Prostate gland (tissue), 2 donors: ENCODE measurements at regions not wholly inside any gene's neighbourhood (a gene's known extent, or its start where the extent isn't known, plus 50 kb on each side); places are given as distances from the start of the nearest gene placed in this dataset.
A peak's percentile ranks its signal among the peaks of the same experiment; 100 is the strongest.

Experiments used
- DNase-seq: peaks from one replicate; pipeline ENCODE4 v3.0.0-alpha.2; 2019; ENCODE audit warnings: low spot score
- H3K27ac ChIP-seq, 2 donors: fragments of 200-600 bp; sonication (generic); 2 replicates each; pipeline ENCODE4 v1.5.1; 2017 to 2019
- H3K27me3 ChIP-seq: fragments of 200-600 bp; sonication (generic); replicated peaks from 2 replicates; pipeline ENCODE4 v1.5.1; 2019; ENCODE audit not compliant: insufficient read depth
- H3K36me3 ChIP-seq, 2 donors: fragments of 200-600 bp; sonication (generic); 1 replicate in 1 of 2; 2 replicates in 1 of 2; pipeline versions ENCODE4 v1.5.1 to v1.8.1; 2017 to 2019
- H3K4me1 ChIP-seq: fragments of 200-600 bp; sonication (generic); replicated peaks from 2 replicates; pipeline ENCODE4 v1.5.1; 2019
- H3K4me3 ChIP-seq, 2 donors: fragments of 200-600 bp; sonication (generic); 2 replicates each; pipeline ENCODE4 v1.5.1; 2017 to 2019
- H3K9me3 ChIP-seq: fragments of 200-600 bp; sonication (generic); 2 replicates; pipeline ENCODE4 v1.5.1; 2017
- POLR2A ChIP-seq: fragments of 450-650 bp; IDR thresholded peaks from one replicate; pipeline ENCODE4 v1.6.1; 2016; ENCODE audit warnings: antibody characterized with exemption, mild to moderate bottlenecking
- POLR2AphosphoS5 ChIP-seq: sonication (generic); formaldehyde crosslinking; IDR thresholded peaks from one replicate; pipeline ENCODE4 v1.6.1; 2017; ENCODE audit warnings: antibody characterized with exemption
- WGBS: methylation state at CpG from one replicate; pipeline ENCODE4 v1.1.5; 2018; 5-methylcytosine and 5-hydroxymethylcytosine counted together
- intact Hi-C: fragments of 100-400 bp; cut with DNase I; formaldehyde crosslinking; loops from one replicate; pipeline ENCODE4 v1.14.2; 2022
- TF ChIP-seq, protein P1 (sequence below), 4 experiments: fragments of 200-600 bp in 2 of 4; fragments of 450-650 bp in 2 of 4; sonication (generic) in 2 of 4; IDR thresholded peaks; 1 replicate in 3 of 4; 2 replicates in 1 of 4; pipeline ENCODE4 v1.5.1; 2016 to 2019; ENCODE audit warnings: antibody characterized with exemption in 4 of 4, mild to moderate bottlenecking in 2 of 4, moderate library complexity in 2 of 4

GRCh38 chr2:149719695-149720094, 132.1 kb upstream of the MMADHC start:
- no peaks in the 10 kb centered on the region for H3K9me3 ChIP-seq
- H3K27me3 ChIP-seq, result no peaks in the 10 kb centered on the region
- no peak overlapping the region for H3K4me3 ChIP-seq
- no peak for TF ChIP-seq POLR2AphosphoS5
- WGBS, result 92% methylated on average over 3 of the region's 3 CpGs
- H3K27ac ChIP-seq, result no peak overlapping the region
- no peaks in the 10 kb centered on the region for H3K36me3 ChIP-seq
- DNase-seq, result no peak
- intact Hi-C loops, result loop anchor here (10.0 kb wide), 1 partner anchor 125 kb away; no protein-coding TSS in a partner anchor
- H3K4me1 ChIP-seq, result no peaks in the 10 kb centered on the region

DNA sequence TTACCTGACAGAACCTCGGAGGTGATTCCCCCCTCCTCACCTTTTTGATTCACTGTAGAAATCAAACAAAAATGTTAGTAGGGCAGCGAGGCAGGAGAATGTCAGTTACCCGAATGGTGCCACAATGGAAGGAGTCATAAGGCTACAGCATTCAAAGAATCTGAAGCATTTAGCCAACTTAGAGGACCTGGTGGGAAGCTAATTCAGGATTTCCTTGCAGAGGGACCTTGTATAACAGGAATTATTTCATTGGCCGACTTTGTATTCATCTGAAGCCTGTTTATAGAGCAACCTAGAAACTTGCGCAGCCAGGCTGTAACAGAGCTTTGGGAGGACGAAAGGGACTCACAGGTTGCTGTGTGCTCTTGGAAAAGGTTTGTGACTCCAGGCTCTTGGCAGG, 129.1 kb upstream of the MMADHC start:
- TF ChIP-seq POLR2A (no peak), POLR2AphosphoS5 (no peak)
- TF ChIP-seq, protein P1, sequence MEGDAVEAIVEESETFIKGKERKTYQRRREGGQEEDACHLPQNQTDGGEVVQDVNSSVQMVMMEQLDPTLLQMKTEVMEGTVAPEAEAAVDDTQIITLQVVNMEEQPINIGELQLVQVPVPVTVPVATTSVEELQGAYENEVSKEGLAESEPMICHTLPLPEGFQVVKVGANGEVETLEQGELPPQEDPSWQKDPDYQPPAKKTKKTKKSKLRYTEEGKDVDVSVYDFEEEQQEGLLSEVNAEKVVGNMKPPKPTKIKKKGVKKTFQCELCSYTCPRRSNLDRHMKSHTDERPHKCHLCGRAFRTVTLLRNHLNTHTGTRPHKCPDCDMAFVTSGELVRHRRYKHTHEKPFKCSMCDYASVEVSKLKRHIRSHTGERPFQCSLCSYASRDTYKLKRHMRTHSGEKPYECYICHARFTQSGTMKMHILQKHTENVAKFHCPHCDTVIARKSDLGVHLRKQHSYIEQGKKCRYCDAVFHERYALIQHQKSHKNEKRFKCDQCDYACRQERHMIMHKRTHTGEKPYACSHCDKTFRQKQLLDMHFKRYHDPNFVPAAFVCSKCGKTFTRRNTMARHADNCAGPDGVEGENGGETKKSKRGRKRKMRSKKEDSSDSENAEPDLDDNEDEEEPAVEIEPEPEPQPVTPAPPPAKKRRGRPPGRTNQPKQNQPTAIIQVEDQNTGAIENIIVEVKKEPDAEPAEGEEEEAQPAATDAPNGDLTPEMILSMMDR (IDR thresholded peaks at IDR 0.05), result no peak
- Histone ChIP-seq H3K4me3 (no peak overlapping the region), H3K4me1 (no peaks in the 10 kb centered on the region), H3K36me3 (no peaks in the 10 kb centered on the region), H3K9me3 (no peaks in the 10 kb centered on the region), H3K27ac (no peak overlapping the region), H3K27me3 (no peaks in the 10 kb centered on the region)
- 45% methylated on average over 6 of the region's 6 CpGs for WGBS
- intact Hi-C loops, result loop anchor here (10.0 kb wide), 1 partner anchor 122 kb away; no protein-coding TSS in a partner anchor
- DNase-seq, result no peak

GRCh38 chr2:149715894-149716293, 128.3 kb upstream of the MMADHC start:
- Histone ChIP-seq H3K4me1 (no peaks in the 10 kb centered on the region), H3K27me3 (no peaks in the 10 kb centered on the region), H3K9me3 (no peaks in the 10 kb centered on the region), H3K4me3 (no peak overlapping the region), H3K27ac (no peak overlapping the region), H3K36me3 (no peaks in the 10 kb centered on the region)
- intact Hi-C loops, result loop anchor here (10.0 kb wide), 1 partner anchor 121 kb away; no protein-coding TSS in a partner anchor
- TF ChIP-seq POLR2A (no peak), POLR2AphosphoS5 (no peak)
- TF ChIP-seq, protein P1 (IDR thresholded peaks at IDR 0.05), result no peak
- DNase-seq, result no peak
- 94% methylated on average over 2 of the region's 2 CpGs for WGBS

DNA sequence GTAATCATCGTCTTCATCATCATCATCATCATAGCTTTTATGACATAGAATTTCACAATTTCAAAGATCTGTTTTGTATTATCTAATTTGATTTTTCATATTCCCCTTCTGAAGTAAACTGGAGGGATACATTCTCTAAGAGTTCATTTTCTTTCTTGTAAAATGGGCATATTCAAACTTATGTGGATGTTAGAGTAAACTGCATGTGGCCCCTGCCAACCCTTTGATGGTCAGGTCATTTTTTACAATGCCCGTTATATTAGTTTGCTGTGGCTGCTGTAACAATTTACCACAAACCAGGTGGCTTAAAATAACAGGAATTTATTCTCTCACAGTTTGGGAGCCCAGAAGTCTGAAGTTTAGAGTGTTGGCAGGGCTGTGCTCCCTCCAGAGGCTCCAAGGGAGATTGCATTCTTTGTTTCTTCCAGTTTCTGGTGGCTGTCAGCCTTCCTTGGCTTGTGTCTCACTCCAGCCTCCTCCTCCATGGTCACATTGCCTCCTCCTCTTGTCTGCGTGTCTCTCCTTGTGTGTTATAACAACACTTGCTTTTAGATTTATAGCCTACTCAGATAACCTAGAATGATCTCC, 127.5 kb upstream of the MMADHC start:
- 75% methylated on average over 3 of the region's 3 CpGs for WGBS
- Histone ChIP-seq H3K4me3 (no peak overlapping the region), H3K27me3 (no peaks in the 10 kb centered on the region), H3K9me3 (no peaks in the 10 kb centered on the region), H3K36me3 (no peaks in the 10 kb centered on the region), H3K4me1 (no peaks in the 10 kb centered on the region), H3K27ac (no peak overlapping the region)
- TF ChIP-seq, protein P1 (IDR thresholded peaks at IDR 0.05), result peak in 2 of 4 experiments; percentile 16 to 22
- TF ChIP-seq POLR2AphosphoS5, result no peak
- no peak for DNase-seq
- intact Hi-C loops, result loop anchor here (10.0 kb wide), 1 partner anchor 120 kb away; no protein-coding TSS in a partner anchor

DNA sequence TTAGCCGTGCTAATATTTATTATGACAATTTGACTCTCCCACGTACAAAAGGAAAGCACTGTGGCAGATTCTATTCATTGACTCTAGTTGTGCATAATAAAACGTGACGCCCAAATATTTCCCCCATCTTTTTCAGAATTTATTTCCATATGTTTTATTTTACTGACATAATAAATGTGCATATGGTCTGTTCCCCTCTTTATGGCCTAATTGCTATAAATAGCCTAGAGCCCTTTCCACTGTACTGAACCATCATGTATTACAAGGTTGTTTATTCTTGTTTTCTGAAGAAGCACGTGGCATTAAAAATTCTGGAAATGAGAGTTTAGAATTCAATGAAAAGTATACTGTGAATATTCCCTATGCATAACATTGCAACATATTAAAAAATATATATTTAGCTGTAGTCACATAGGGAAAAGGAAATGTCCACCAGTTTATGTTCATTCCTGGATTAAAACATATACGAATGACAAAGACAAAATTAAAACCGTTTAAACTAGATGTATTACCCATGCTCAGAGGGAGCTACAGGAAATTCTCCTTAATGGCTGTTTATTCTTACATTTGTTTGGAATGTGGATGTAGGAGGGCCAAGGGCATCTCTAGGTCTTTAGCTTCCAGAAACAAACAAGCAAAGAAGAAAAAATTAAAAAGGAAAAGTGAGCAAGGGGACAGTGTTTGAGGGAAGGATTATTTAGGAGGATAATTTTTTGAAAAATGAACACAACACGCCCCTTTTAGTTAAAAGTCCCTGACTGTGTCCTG, 122.1 kb upstream of the MMADHC start:
- no peak for DNase-seq
- TF ChIP-seq POLR2AphosphoS5, result no peak
- Histone ChIP-seq H3K9me3 (no peaks in the 10 kb centered on the region), H3K27me3 (no peaks in the 10 kb centered on the region), H3K4me3 (no peak overlapping the region), H3K27ac (no peak overlapping the region), H3K4me1 (no peaks in the 10 kb centered on the region), H3K36me3 (no peaks in the 10 kb centered on the region)
- intact Hi-C loops, result loop anchor here (10.0 kb wide), 1 partner anchor 115 kb away; no protein-coding TSS in a partner anchor
- WGBS, result 74% methylated on average over 8 of the region's 8 CpGs
